Keratinocyte (primary cell): ENCODE measurements at regions not wholly inside any gene's neighbourhood (a gene's known extent, or its start where the extent isn't known, plus 50 kb on each side); places are given as distances from the start of the nearest gene placed in this dataset.

ENCODE experiments used
- CTCF ChIP-seq, 3 experiments: IDR thresholded peaks in 1 of 3; conservative IDR thresholded peaks in 1 of 3; optimal IDR thresholded peaks in 1 of 3; 2 replicates in 2 of 3; 3 replicates in 1 of 3; pipeline versions ENCODE3 to v1.5.1; 2011; ENCODE audit warnings: low read length in 3 of 3, mild to moderate bottlenecking in 3 of 3, moderate library complexity in 2 of 3, control low read depth in 1 of 3, inconsistent platforms in 1 of 3; ENCODE audit not compliant: insufficient read depth in 2 of 3; ENCODE audit errors: extremely low read depth in 1 of 3
- EZH2 ChIP-seq: IDR thresholded peaks from one replicate; pipeline ENCODE4 v1.6.1; 2012; ENCODE audit warnings: inconsistent platforms, mild to moderate bottlenecking, low read length, moderate library complexity

DNA sequence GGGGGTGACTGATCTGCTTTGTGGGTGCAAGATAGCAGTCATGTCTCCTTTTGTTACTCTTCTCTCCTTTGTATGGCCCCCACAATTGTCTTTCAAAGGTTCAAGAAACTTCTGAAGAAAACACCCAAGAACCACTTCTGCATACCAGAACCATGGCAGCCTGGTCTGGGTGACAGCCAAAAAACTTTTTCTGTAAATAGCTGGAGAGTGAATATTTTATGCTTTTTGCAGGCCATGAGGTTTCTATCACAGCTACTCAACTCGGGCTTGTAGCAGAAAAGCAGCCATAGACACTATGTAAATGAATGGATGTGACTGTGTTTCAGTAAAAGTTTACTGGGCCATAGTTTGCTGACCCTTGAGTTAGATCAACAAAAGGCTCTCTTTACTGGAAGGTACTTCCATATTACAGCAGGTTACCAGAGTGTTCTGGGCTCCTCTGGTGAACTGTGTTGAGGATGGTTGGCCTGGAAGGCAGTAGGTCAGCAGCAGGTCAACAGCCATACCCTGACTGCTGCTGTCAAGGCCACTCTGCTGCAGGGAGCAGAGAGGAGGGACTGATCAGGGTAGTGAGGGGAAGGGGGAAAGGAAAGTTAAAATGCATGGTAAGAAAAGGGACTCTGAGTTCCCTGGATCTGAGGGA lies 116.4 kb downstream of the GDAP2 start:
- TF ChIP-seq CTCF (optimal IDR thresholded peaks at IDR 0.05 in 1 of 3, IDR thresholded peaks at IDR 0.05 in 1 of 3, conservative IDR thresholded peaks at IDR 0.05 in 1 of 3; ENCODE audit: extremely low read depth in 1 of 3, insufficient read depth in 2 of 3, low read length in 3 of 3) (no peak), EZH2 (no peak)
